Peyer's patch (tissue), 4 donors: ENCODE measurements at regions not wholly inside any gene's neighbourhood (a gene's known extent, or its start where the extent isn't known, plus 50 kb on each side); places are given as distances from the start of the nearest gene placed in this dataset.

Experiments
- CTCF ChIP-seq, 6 experiments: fragments of 450-650 bp in 4 of 6; fragments of 200-600 bp in 2 of 6; sonication (generic) in 1 of 6; IDR thresholded peaks; one replicate each; pipeline ENCODE4 v1.5.1; 2017 to 2019; ENCODE audit warnings: antibody characterized with exemption in 6 of 6, mild to moderate bottlenecking in 3 of 6, moderate library complexity in 1 of 6
- POLR2A ChIP-seq, 2 donors: fragments of 450-650 bp; IDR thresholded peaks; one replicate each; pipeline ENCODE4 v1.5.1; 2017; ENCODE audit warnings: antibody characterized with exemption in 2 of 2, mild to moderate bottlenecking in 2 of 2, moderate library complexity in 2 of 2

- TF ChIP-seq CTCF (IDR thresholded peaks at IDR 0.05) (no peak), POLR2A (IDR thresholded peaks at IDR 0.05) (no peak)
These were observed 169.9 kb upstream of the CACNA1E start for GRCh38 chr1:181313466-181313865.
